HepG2 (cell line): ENCODE measurements at regions not wholly inside any gene's neighbourhood (a gene's known extent, or its start where the extent isn't known, plus 50 kb on each side); places are given as distances from the start of the nearest gene placed in this dataset.

Experiments
- AKAP8 ChIP-seq: sonication (generic); formaldehyde crosslinking; IDR thresholded peaks from 2 replicates; pipeline ENCODE4 v1.5.1; 2020; ENCODE audit warnings: mild to moderate bottlenecking, missing genetic modification reagents
- ASH2L ChIP-seq: fragments of 300-600, 200-600 bp; sonication (generic); IDR thresholded peaks from 2 replicates; pipeline ENCODE4 v1.7.0; 2017; ENCODE audit warnings: low read depth, mild to moderate bottlenecking, moderate library complexity, mixed read lengths, low read length; ENCODE audit not compliant: insufficient read length
- ATF1 ChIP-seq: IDR thresholded peaks from 2 replicates; pipeline ENCODE4 v1.6.1; 2016; ENCODE audit warnings: mild to moderate bottlenecking, control low read depth
- DPF2 ChIP-seq: sonication (generic); formaldehyde crosslinking; IDR thresholded peaks from 2 replicates; pipeline ENCODE4 v1.4.0; 2020; ENCODE audit warnings: mild to moderate bottlenecking, low read depth, missing genetic modification reagents, borderline replicate concordance
- HOXD1 ChIP-seq: sonication (generic); formaldehyde crosslinking; IDR thresholded peaks from 2 replicates; pipeline ENCODE4 v1.5.0; 2020; ENCODE audit warnings: missing genetic modification reagents
- RORA ChIP-seq: sonication (generic); formaldehyde crosslinking; IDR thresholded peaks from 2 replicates; pipeline ENCODE4 v1.5.0; 2020; ENCODE audit warnings: mild to moderate bottlenecking, missing genetic modification reagents, moderate library complexity
- SAP130 ChIP-seq: IDR thresholded peaks from 2 replicates; pipeline ENCODE4 v1.6.1; 2016; ENCODE audit warnings: low read depth
- SPEN ChIP-seq: sonication (generic); formaldehyde crosslinking; IDR thresholded peaks from 2 replicates; pipeline ENCODE4 v1.5.1; 2020; ENCODE audit warnings: low read depth, mild to moderate bottlenecking, missing genetic modification reagents
- TOE1 ChIP-seq: sonication (generic); formaldehyde crosslinking; IDR thresholded peaks from 2 replicates; pipeline ENCODE4 v1.4.0; 2020; ENCODE audit warnings: mild to moderate bottlenecking, missing genetic modification reagents
- YEATS2 ChIP-seq: sonication (generic); formaldehyde crosslinking; IDR thresholded peaks from 2 replicates; pipeline ENCODE4 v1.4.0; 2020; ENCODE audit warnings: missing genetic modification reagents, borderline replicate concordance
- ZNF20 ChIP-seq: sonication (generic); formaldehyde crosslinking; IDR thresholded peaks from 2 replicates; pipeline ENCODE4 v1.4.0; 2020; ENCODE audit warnings: mild to moderate bottlenecking, moderate library complexity, missing genetic modification reagents
- ZNF207 ChIP-seq: fragments of 450-650 bp; IDR thresholded peaks from 2 replicates; pipeline ENCODE4 v1.6.1; 2016; ENCODE audit warnings: antibody characterized with exemption, borderline replicate concordance
- ZNF3 ChIP-seq: IDR thresholded peaks from 2 replicates; pipeline ENCODE4 v1.7.0; 2017; ENCODE audit warnings: inconsistent platforms
- ZNF841 ChIP-seq: sonication (generic); formaldehyde crosslinking; IDR thresholded peaks from 2 replicates; pipeline ENCODE4 v1.8.1; 2023; ENCODE audit warnings: missing genetic modification reagents, borderline replicate concordance
- TF ChIP-seq, protein P1 (sequence below): sonication (generic); formaldehyde crosslinking; IDR thresholded peaks from 2 replicates; pipeline ENCODE4 v1.4.0; 2020; ENCODE audit warnings: mild to moderate bottlenecking, missing genetic modification reagents
- TF ChIP-seq, protein P2 (sequence below): sonication (generic); formaldehyde crosslinking; IDR thresholded peaks from 2 replicates; pipeline ENCODE4 v1.4.0; 2020; ENCODE audit warnings: missing genetic modification reagents, borderline replicate concordance
- TF ChIP-seq, protein P3 (sequence below): sonication (generic); formaldehyde crosslinking; IDR thresholded peaks from 2 replicates; pipeline ENCODE4 v1.8.1; 2023; ENCODE audit warnings: mild to moderate bottlenecking, inconsistent platforms, moderate library complexity, missing genetic modification reagents, borderline replicate concordance
- TF ChIP-seq, protein P4 (sequence below), 2 experiments: sonication (generic) in 1 of 2; formaldehyde crosslinking in 1 of 2; IDR thresholded peaks; 2 replicates each; pipeline versions ENCODE4 v1.4.0 to v1.6.1; 2018 to 2020; ENCODE audit warnings: missing genetic modification reagents in 2 of 2, borderline replicate concordance in 1 of 2, low read depth in 1 of 2, mild to moderate bottlenecking in 1 of 2, missing biosample characterization in 1 of 2

- peak; percentile 69 for TF ChIP-seq SAP130 (CRISPR knock-in tag)
- TF ChIP-seq TOE1 (CRISPR knock-in tag) = peak; percentile 76; the same call in 1 of the 2 replicates
- peak; percentile 93 for TF ChIP-seq ZNF3 (CRISPR knock-in tag)
- TF ChIP-seq, protein P1, sequence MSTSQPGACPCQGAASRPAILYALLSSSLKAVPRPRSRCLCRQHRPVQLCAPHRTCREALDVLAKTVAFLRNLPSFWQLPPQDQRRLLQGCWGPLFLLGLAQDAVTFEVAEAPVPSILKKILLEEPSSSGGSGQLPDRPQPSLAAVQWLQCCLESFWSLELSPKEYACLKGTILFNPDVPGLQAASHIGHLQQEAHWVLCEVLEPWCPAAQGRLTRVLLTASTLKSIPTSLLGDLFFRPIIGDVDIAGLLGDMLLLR = no peak
- TF ChIP-seq ZNF207 = no peak
- TF ChIP-seq, protein P2, sequence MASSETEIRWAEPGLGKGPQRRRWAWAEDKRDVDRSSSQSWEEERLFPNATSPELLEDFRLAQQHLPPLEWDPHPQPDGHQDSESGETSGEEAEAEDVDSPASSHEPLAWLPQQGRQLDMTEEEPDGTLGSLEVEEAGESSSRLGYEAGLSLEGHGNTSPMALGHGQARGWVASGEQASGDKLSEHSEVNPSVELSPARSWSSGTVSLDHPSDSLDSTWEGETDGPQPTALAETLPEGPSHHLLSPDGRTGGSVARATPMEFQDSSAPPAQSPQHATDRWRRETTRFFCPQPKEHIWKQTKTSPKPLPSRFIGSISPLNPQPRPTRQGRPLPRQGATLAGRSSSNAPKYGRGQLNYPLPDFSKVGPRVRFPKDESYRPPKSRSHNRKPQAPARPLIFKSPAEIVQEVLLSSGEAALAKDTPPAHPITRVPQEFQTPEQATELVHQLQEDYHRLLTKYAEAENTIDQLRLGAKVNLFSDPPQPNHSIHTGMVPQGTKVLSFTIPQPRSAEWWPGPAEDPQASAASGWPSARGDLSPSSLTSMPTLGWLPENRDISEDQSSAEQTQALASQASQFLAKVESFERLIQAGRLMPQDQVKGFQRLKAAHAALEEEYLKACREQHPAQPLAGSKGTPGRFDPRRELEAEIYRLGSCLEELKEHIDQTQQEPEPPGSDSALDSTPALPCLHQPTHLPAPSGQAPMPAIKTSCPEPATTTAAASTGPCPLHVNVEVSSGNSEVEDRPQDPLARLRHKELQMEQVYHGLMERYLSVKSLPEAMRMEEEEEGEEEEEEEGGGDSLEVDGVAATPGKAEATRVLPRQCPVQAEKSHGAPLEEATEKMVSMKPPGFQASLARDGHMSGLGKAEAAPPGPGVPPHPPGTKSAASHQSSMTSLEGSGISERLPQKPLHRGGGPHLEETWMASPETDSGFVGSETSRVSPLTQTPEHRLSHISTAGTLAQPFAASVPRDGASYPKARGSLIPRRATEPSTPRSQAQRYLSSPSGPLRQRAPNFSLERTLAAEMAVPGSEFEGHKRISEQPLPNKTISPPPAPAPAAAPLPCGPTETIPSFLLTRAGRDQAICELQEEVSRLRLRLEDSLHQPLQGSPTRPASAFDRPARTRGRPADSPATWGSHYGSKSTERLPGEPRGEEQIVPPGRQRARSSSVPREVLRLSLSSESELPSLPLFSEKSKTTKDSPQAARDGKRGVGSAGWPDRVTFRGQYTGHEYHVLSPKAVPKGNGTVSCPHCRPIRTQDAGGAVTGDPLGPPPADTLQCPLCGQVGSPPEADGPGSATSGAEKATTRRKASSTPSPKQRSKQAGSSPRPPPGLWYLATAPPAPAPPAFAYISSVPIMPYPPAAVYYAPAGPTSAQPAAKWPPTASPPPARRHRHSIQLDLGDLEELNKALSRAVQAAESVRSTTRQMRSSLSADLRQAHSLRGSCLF (CRISPR knock-in tag) = no peak
- TF ChIP-seq, protein P3, sequence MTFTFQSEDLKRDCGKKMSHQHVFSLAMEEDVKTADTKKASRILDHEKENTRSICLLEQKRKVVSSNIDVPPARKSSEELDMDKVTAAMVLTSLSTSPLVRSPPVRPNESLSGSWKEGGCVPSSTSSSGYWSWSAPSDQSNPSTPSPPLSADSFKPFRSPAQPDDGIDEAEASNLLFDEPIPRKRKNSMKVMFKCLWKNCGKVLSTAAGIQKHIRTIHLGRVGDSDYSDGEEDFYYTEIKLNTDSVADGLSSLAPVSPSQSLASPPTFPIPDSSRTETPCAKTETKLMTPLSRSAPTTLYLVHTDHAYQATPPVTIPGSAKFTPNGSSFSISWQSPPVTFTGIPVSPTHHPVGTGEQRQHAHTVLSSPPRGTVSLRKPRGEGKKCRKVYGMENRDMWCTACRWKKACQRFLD (CRISPR knock-in tag) = no peak
- TF ChIP-seq SPEN (CRISPR knock-in tag) = peak; percentile 82
- TF ChIP-seq, protein P4, sequence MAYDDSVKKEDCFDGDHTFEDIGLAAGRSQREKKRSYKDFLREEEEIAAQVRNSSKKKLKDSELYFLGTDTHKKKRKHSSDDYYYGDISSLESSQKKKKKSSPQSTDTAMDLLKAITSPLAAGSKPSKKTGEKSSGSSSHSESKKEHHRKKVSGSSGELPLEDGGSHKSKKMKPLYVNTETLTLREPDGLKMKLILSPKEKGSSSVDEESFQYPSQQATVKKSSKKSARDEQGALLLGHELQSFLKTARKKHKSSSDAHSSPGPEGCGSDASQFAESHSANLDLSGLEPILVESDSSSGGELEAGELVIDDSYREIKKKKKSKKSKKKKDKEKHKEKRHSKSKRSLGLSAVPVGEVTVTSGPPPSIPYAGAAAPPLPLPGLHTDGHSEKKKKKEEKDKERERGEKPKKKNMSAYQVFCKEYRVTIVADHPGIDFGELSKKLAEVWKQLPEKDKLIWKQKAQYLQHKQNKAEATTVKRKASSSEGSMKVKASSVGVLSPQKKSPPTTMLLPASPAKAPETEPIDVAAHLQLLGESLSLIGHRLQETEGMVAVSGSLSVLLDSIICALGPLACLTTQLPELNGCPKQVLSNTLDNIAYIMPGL (CRISPR knock-in tag; IDR thresholded peaks at IDR 0.05; ENCODE audit: borderline replicate concordance in 1 of 2, low read depth in 1 of 2) = peak; percentile 42 to 51; a peak in 3 of 4 replicates
- peak; percentile 88 for TF ChIP-seq ASH2L
- TF ChIP-seq ZNF841 = no peak
- TF ChIP-seq AKAP8 (CRISPR knock-in tag) = peak; percentile 37; the same call in 1 of the 2 replicates
- TF ChIP-seq RORA (CRISPR knock-in tag) = 0 out of 2 replicates have a peak, but pooled peaks have one; percentile 11
- TF ChIP-seq YEATS2 (CRISPR knock-in tag) = no peak; the same call in 1 of the 2 replicates
- 0 out of 2 replicates have a peak, but pooled peaks have one; percentile 55 for TF ChIP-seq HOXD1
- peak; percentile 47 for TF ChIP-seq ATF1 (CRISPR knock-in tag)
- TF ChIP-seq ZNF20 (CRISPR knock-in tag) = no peak
- peak; percentile 60; the same call in 1 of the 2 replicates for TF ChIP-seq DPF2
These were observed 257.5 kb downstream of the SHQ1 start (continued) for GRCh38 chr3:72590732-72591221.
